Effector CD8-positive, alpha-beta T cell (primary cell): ENCODE measurements at regions not wholly inside any gene's neighbourhood (a gene's known extent, or its start where the extent isn't known, plus 50 kb on each side); places are given as distances from the start of the nearest gene placed in this dataset.

Experiments used
- DNase-seq: peaks from one replicate; lab custom pipeline; 2025; lab: John Stamatoyannopoulos, UW

- DNase-seq: no peak
Measured at GRCh38 chr22:48261048-48261621, 1498.7 kb downstream of the TBC1D22A start.

GRCh38 chr22:48259991-48260670, 1497.7 kb downstream of the TBC1D22A start:
- DNase-seq: no peak

GRCh38 chr22:48258811-48259210, 1496.4 kb downstream of the TBC1D22A start:
- no peak for DNase-seq

GRCh38 chr22:48258064-48258701, 1495.7 kb downstream of the TBC1D22A start:
- no peak for DNase-seq

GRCh38 chr22:48257685-48258055, 1495.2 kb downstream of the TBC1D22A start:
- no peak for DNase-seq

- no peak for DNase-seq
Measured at GRCh38 chr22:48256776-48257684, 1494.6 kb downstream of the TBC1D22A start.

GRCh38 chr22:48256041-48256739, 1493.7 kb downstream of the TBC1D22A start:
- no peak for DNase-seq

GRCh38 chr22:48254311-48254873, 1491.9 kb downstream of the TBC1D22A start:
- DNase-seq: no peak

- DNase-seq: no peak
Measured at GRCh38 chr22:48253573-48253972, 1491.1 kb downstream of the TBC1D22A start.

GRCh38 chr22:48253136-48253535, 1490.7 kb downstream of the TBC1D22A start:
- DNase-seq: no peak

- DNase-seq: no peak
Measured at GRCh38 chr22:48251629-48252028, 1489.2 kb downstream of the TBC1D22A start.

- no peak for DNase-seq
Measured at GRCh38 chr22:48250937-48251530, 1488.6 kb downstream of the TBC1D22A start.

GRCh38 chr22:48250286-48250895, 1487.9 kb downstream of the TBC1D22A start:
- DNase-seq: no peak

- DNase-seq: no peak
Measured at GRCh38 chr22:48249713-48250268, 1487.3 kb downstream of the TBC1D22A start.

- no peak for DNase-seq
Measured at GRCh38 chr22:48248901-48249455, 1486.5 kb downstream of the TBC1D22A start.

GRCh38 chr22:48247829-48248228, 1485.4 kb downstream of the TBC1D22A start:
- DNase-seq: no peak

- DNase-seq: no peak
Measured at GRCh38 chr22:48245196-48245485, 1482.7 kb downstream of the TBC1D22A start.

- no peak for DNase-seq
Measured at GRCh38 chr22:48244388-48245195, 1482.1 kb downstream of the TBC1D22A start.

- DNase-seq: no peak
Measured at GRCh38 chr22:48242461-48242864, 1480.0 kb downstream of the TBC1D22A start.
